ENCODE measurements at regions not wholly inside any gene's neighbourhood (a gene's known extent, or its start where the extent isn't known, plus 50 kb on each side); places are given as distances from the start of the nearest gene placed in this dataset.
"Not testable (repeated sequence)": the region's sequence is repeated elsewhere in the genome, so short reads cannot be mapped to it uniquely, and the experiment has no call there.

- Histone ChIP-seq H3K4me3 (no peak overlapping the region), H3K4me1 (ENCODE audit: low read depth) (no peaks in the 10 kb centered on the region), H3K36me3 (ENCODE audit: low read depth) (no peaks in the 10 kb centered on the region), H3K9me3 (no peaks in the 10 kb centered on the region)
- intact Hi-C loops (cut with DNase I, micrococcal nuclease), result no loop called here
- DNase-seq (no peak), ATAC-seq (no peak)
- TF ChIP-seq CTCF (IDR thresholded peaks at IDR 0.05), result no peak
Observed at GRCh38 chr9:81317223-81317622, 372.1 kb downstream of the TLE1 start.

GRCh38 chr9:81314490-81314889, 374.9 kb downstream of the TLE1 start:
- DNase-seq (no peak), ATAC-seq (peak; percentile 25)
- no peak for TF ChIP-seq CTCF (IDR thresholded peaks at IDR 0.05)
- intact Hi-C loops (cut with DNase I, micrococcal nuclease), result no loop called here
- H3K9me3 ChIP-seq, result no peaks in the 10 kb centered on the region
- H3K36me3 ChIP-seq (ENCODE audit: low read depth), result no peaks in the 10 kb centered on the region
- H3K4me1 ChIP-seq (ENCODE audit: low read depth), result no peaks in the 10 kb centered on the region
- H3K4me3 ChIP-seq, result no peak overlapping the region

- intact Hi-C loops (cut with DNase I, micrococcal nuclease), result no loop called here
- Histone ChIP-seq H3K4me1 (ENCODE audit: low read depth) (no peaks in the 10 kb centered on the region), H3K4me3 (no peak overlapping the region), H3K9me3 (no peaks in the 10 kb centered on the region), H3K36me3 (ENCODE audit: low read depth) (no peaks in the 10 kb centered on the region)
- TF ChIP-seq CTCF (IDR thresholded peaks at IDR 0.05), result no peak
- DNase-seq (no peak), ATAC-seq (no peak)
Observed at GRCh38 chr9:81313877-81314276, 375.5 kb downstream of the TLE1 start.

GRCh38 chr9:81312346-81312745, 377.0 kb downstream of the TLE1 start:
- H3K4me1 ChIP-seq (ENCODE audit: low read depth), result no peaks in the 10 kb centered on the region
- no peaks in the 10 kb centered on the region for H3K9me3 ChIP-seq
- H3K4me3 ChIP-seq, result no peak overlapping the region
- TF ChIP-seq CTCF (IDR thresholded peaks at IDR 0.05), result no peak
- intact Hi-C loops (cut with DNase I, micrococcal nuclease), result no loop called here
- ATAC-seq, result no peak
- DNase-seq, result no peak
- no peaks in the 10 kb centered on the region for H3K36me3 ChIP-seq (ENCODE audit: low read depth)

GRCh38 chr9:81308404-81308803, 380.9 kb downstream of the TLE1 start:
- no peak for TF ChIP-seq CTCF (IDR thresholded peaks at IDR 0.05)
- intact Hi-C loops (cut with DNase I, micrococcal nuclease), result no loop called here

GRCh38 chr9:81307791-81308190, 381.6 kb downstream of the TLE1 start:
- H3K36me3 ChIP-seq (ENCODE audit: low read depth); H3K4me3 ChIP-seq; intact Hi-C loops (cut with DNase I, micrococcal nuclease); ATAC-seq; H3K9me3 ChIP-seq; H3K4me1 ChIP-seq (ENCODE audit: low read depth); DNase-seq: not testable (repeated sequence)

More at GRCh38 chr9:81308404-81308803, 380.9 kb downstream of the TLE1 start:
- H3K4me1 ChIP-seq (ENCODE audit: low read depth), result no peaks in the 10 kb centered on the region
- no peak for ATAC-seq
- H3K36me3 ChIP-seq (ENCODE audit: low read depth), result no peaks in the 10 kb centered on the region
- H3K9me3 ChIP-seq, result no peaks in the 10 kb centered on the region
- no peak for DNase-seq
- no peak overlapping the region for H3K4me3 ChIP-seq
